ENCODE measurements at regions not wholly inside any gene's neighbourhood (a gene's known extent, or its start where the extent isn't known, plus 50 kb on each side); places are given as distances from the start of the nearest gene placed in this dataset.

GRCh38 chr11:92804388-92804966 lies 165.0 kb upstream of the MTNR1B start (continued):
- TF ChIP-seq, protein P1, sequence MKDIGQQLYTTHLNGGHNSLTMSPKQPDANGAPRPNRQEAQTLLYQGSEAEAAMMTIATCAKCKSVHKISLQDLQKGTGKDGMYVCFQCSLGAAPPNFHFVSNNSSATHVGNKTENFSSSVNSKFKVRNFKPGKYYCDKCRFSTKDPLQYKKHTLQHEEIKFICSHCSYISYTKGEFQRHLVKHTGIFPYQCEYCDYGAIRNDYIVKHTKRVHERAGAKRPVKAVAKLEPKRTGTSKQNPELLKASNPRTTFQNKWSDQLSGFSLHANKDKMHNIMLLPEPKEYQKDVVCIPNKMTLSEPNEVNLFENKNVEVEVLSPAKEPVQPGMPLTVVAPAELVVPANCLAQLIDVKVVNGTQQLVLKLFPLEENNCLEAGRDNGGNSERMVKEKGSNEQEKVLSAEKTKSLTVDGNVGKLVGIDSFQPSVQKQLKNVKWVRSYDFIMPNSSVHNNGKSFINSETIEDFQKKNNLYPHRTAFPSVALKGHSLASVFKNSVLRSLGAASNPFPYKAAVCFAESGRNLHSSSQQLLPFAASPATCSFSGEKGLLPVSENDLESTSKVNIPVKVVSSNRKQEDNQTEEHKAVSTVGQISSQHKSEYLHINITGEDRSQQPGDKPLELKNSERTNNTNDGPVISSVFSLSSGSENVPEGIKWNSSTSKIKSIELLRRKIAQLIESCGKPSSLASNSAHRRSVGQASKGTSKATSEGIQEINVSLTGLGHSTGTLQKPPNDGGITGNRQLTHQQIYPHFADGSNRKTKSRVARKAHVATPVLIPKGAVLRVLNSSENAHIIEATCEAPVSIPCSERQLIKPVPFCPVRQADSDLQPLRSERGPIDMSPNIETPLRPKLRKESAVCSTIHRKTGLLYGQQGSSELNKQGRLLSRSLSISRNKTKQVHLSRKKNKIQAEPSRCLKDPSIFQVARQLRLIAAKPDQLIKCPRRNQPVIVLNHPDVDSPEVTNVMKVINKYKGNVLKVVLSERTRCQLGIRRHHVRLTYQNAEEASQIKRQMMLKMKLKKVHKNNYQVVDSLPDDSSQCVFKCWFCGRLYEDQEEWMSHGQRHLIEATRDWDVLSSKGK (CRISPR knock-in tag; IDR thresholded peaks at IDR 0.05), result no peak
- no peak for TF ChIP-seq ZBTB8A (IDR thresholded peaks at IDR 0.05; ENCODE audit: partially characterized antibody)
- TF ChIP-seq PCBP1 (IDR thresholded peaks at IDR 0.05; ENCODE audit: low read depth, low read length, poor library complexity, severe bottlenecking), result no peak
- no peak for TF ChIP-seq TBP (optimal IDR thresholded peaks at IDR 0.05; ENCODE audit: low read depth, low read length)
- no peak for TF ChIP-seq EP400 (IDR thresholded peaks at IDR 0.05)
- no peak for TF ChIP-seq ESRRB (CRISPR knock-in tag; IDR thresholded peaks at IDR 0.05; ENCODE audit: borderline replicate concordance)

- Histone ChIP-seq H3K9ac (ENCODE audit: insufficient read depth in 1 of 2, low read depth in 2 of 2, low read length in 2 of 2) (no peak overlapping the region), H3K79me2 (ENCODE audit: control insufficient read depth, insufficient read depth, low read length) (no peaks in the 10 kb centered on the region), H3K36me3 (ENCODE audit: control insufficient read depth, insufficient read depth, low read length) (no peaks in the 10 kb centered on the region), H3K4me3 (no peak overlapping the region), H3K27me3 (ENCODE audit: control insufficient read depth in 2 of 2, insufficient read depth in 2 of 2, low read length in 2 of 2) (no peaks in the 10 kb centered on the region), H4K20me1 (replicated peaks; ENCODE audit: control insufficient read depth, insufficient read depth, low read length) (no peaks in the 10 kb centered on the region), H3K27ac (ENCODE audit: extremely low read depth, low read depth, low read length) (no peak overlapping the region), H3K4me2 (ENCODE audit: insufficient read depth, low read length) (no peak overlapping the region), H2AFZ (ENCODE audit: low read depth, low read length) (no peak overlapping the region), H3K9me1 (ENCODE audit: control insufficient read depth, insufficient read depth, low read length) (no peaks in the 10 kb centered on the region), H3K4me1 (replicated peaks in 1 of 2; ENCODE audit: control insufficient read depth in 2 of 2, insufficient read depth in 2 of 2, low read length in 2 of 2) (no peaks in the 10 kb centered on the region), H3K9me3 (replicated peaks; ENCODE audit: control insufficient read depth, insufficient read depth, low read depth, low read length) (no peaks in the 10 kb centered on the region)
- DNase-seq (ENCODE audit: extremely low read depth in 1 of 4, low spot score in 3 of 4), result no peak
- in situ Hi-C loops (cut with MboI) (no loop called here), intact Hi-C loops (cut with micrococcal nuclease) (no loop called here)
- FAIRE-seq, result no peak
- BruUV-seq (replicated peaks), result no TSS peak
- POLR2A ChIA-PET, result no interaction called here
- no peak for ATAC-seq
- CTCF ChIA-PET (ENCODE audit: low intra/inter-chr PET ratio), result no interaction called here
- TF ChIP-seq HBP1 (CRISPR knock-in tag; IDR thresholded peaks at IDR 0.05) (no peak), TFAP4 (CRISPR knock-in tag; IDR thresholded peaks at IDR 0.05; ENCODE audit: borderline replicate concordance) (no peak)
Measured at GRCh38 chr11:92808022-92808421, 161.4 kb upstream of the MTNR1B start.

Measured in K562 (cell line).